GM13976 (cell line): ENCODE measurements at regions not wholly inside any gene's neighbourhood (a gene's known extent, or its start where the extent isn't known, plus 50 kb on each side); places are given as distances from the start of the nearest gene placed in this dataset.

Experiments used
- DNase-seq: peaks from one replicate; pipeline ENCODE4 v3.0.0; 2012; ENCODE audit warnings: low spot score
- in situ Hi-C: fragments of 300-500 bp; cut with MboI; formaldehyde crosslinking; loops from one replicate; pipeline ENCODE4 v1.12.0; 2022; ENCODE audit warnings: low sequenced_read_pairs, mixed read lengths, inconsistent platforms; ENCODE audit not compliant: unreplicated experiment
- TF ChIP-seq, protein P1 (sequence below): IDR thresholded peaks from 2 replicates; pipeline ENCODE4 v1.5.1; 2012; ENCODE audit warnings: borderline replicate concordance, mild to moderate bottlenecking; ENCODE audit not compliant: insufficient read depth; ENCODE audit errors: extremely low read depth, missing control alignments, control extremely low read depth

DNA sequence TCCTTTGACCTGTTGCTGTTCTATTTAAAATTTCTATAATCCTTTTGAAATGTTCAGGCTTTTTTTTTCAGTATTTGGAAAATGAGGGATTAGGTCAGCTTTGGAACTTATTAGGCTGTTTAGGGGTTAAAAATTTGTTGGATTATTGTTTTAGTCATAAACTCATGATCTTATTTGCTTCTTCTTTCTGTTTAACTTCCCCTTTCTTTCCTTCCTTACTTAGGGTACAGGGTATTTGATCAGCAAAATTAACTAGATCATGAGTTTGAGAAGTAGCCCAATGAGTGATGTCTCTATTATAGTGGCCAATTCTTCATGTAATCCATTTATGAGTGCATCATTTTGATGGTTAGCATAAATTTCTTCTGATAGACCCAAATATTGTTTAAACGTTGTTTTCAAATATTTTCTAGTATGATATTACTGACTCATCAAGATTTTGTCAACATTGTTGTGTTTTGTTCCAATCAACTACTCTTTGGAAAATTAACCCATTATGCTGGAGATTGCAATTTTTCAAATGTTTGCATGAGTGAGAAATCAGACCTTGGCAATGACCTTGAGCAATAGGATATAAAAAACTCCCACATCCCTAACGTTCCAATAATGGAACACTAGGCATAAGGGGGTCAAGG lies 94.4 kb downstream of the OTOR start:
- DNase-seq = no peak
- TF ChIP-seq, protein P1, sequence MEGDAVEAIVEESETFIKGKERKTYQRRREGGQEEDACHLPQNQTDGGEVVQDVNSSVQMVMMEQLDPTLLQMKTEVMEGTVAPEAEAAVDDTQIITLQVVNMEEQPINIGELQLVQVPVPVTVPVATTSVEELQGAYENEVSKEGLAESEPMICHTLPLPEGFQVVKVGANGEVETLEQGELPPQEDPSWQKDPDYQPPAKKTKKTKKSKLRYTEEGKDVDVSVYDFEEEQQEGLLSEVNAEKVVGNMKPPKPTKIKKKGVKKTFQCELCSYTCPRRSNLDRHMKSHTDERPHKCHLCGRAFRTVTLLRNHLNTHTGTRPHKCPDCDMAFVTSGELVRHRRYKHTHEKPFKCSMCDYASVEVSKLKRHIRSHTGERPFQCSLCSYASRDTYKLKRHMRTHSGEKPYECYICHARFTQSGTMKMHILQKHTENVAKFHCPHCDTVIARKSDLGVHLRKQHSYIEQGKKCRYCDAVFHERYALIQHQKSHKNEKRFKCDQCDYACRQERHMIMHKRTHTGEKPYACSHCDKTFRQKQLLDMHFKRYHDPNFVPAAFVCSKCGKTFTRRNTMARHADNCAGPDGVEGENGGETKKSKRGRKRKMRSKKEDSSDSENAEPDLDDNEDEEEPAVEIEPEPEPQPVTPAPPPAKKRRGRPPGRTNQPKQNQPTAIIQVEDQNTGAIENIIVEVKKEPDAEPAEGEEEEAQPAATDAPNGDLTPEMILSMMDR = no peak
- in situ Hi-C loops = no loop called here

DNA sequence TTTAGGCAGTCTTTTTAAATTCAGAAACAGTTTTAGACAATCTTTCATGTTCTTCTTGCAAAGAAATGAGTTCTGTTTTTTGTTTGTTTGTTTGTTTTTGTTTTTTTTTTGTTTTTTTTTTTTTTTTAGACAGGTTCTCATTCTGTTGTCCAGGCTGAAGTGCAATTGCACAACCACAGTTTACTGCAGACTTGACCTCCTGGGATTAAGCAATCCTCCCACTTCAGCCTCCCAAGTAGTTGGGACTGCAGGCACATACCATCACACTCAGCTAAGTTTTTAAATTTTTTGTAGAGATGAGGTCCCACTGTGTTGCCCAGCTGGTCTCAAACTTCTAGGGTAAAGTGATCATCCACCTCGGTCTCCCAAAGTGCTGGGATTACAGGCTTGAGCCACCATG lies 96.2 kb downstream of the OTOR start:
- DNase-seq = no peak
- in situ Hi-C loops = no loop called here
- TF ChIP-seq, protein P1 = no peak

DNA sequence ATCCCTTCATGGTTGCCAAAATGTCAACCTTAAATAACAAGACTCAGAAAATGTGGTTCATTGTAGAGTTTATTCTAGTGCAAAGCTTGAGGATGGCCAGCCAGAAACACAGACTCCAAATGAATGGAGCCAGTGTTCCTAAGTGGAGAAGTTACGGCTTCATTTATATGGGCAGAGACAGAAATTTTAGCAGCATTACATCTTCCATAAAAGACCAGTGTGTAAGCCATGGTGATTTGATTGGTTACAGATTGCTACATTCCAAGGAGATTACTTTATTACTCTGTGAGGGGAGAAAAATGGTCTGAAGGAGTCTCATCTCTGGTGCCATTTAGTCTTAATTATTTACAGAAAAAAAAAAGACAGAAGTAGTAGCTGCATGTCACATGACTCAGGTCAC lies 97.8 kb downstream of the OTOR start:
- TF ChIP-seq, protein P1 = no peak
- in situ Hi-C loops = no loop called here

DNA sequence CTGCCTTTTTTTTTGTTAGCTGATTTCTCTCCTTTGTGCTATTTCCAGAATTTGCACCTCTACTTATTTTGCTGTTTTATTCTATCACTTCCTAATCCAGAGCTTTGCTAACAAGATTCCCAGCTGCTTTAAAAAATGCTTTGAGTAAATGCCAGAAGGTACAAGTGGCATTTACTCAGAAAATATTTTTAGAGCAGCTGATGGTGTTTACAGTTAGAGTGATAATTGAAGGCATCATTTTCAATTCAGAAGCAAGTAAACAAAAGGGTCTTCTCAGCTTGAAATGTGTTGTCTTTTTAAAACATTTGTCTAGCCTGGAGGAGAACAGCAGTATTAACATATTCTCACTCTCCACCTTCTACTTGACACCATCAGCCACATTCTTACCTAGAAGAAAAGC lies 99.9 kb downstream of the OTOR start:
- in situ Hi-C loops = no loop called here
- no peak for DNase-seq
- TF ChIP-seq, protein P1 = no peak

More for the DNA sequence above, 97.8 kb downstream of the OTOR start:
- no peak for DNase-seq

DNA sequence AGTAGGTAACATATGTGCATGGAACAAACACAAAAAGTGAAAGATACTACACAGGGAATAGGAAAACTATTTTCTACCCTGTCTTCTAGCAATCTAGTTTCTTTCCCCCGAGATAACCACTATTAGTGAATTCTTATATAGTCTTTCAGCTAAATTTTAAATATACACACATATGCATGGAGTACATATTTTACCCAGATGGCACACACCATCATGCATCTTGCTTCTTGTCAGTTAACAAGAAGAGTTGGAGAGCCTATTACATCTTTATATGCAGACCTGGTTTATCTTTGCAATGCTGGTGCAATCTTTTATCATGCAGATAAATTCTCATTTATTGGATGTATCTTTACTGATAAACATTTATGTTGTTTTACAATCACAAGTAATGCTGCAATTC lies 100.4 kb downstream of the OTOR start:
- TF ChIP-seq, protein P1 = no peak
- in situ Hi-C loops = no loop called here
- DNase-seq = no peak

DNA sequence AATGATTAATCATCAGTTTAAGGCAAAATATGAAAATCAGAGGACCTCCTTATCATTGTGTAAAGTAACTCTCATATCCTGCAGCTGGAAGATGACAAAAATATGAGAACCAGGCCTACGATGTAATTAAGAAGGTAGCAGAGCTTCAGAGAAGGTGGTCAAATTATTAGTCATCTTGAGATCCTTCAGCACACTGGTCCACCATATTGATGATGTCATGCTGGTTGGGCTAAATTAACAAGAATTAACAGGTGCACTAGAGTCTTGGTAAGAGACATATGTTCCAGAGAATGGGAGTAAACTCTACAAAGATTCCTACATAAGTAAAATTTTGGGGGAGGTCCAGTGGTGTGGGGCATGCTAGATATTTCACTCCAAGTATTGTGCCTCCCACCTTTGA lies 112.8 kb downstream of the OTOR start:
- TF ChIP-seq, protein P1 = no peak
- no peak for DNase-seq
- in situ Hi-C loops = no loop called here
